ENCODE measurements at regions not wholly inside any gene's neighbourhood (a gene's known extent, or its start where the extent isn't known, plus 50 kb on each side); places are given as distances from the start of the nearest gene placed in this dataset.

- Mint-ChIP-seq H3K4me1 (ENCODE audit: low read depth, unreplicated experiment) (no peaks in the 10 kb centered on the region), H3K27me3 (ENCODE audit: unreplicated experiment) (peaks cover 4% of the 10 kb centered on the region), H3K27ac (ENCODE audit: unreplicated experiment) (no peak overlapping the region), H3K36me3 (ENCODE audit: unreplicated experiment) (no peaks in the 10 kb centered on the region), H3K4me3 (ENCODE audit: unreplicated experiment) (no peak overlapping the region), H3K9me3 (ENCODE audit: unreplicated experiment) (no peaks in the 10 kb centered on the region)
- no peak for DNase-seq
- TF ChIP-seq CTCF (IDR thresholded peaks at IDR 0.05; ENCODE audit: partially characterized antibody, unreplicated experiment) = no peak
Measured at GRCh38 chr22:22130953-22131608, 113.5 kb upstream of the VPREB1 start.

GRCh38 chr22:22129387-22129786 is 115.2 kb upstream of the VPREB1 start:
- no peak overlapping the region for H3K27ac Mint-ChIP-seq (ENCODE audit: unreplicated experiment)
- H3K9me3 Mint-ChIP-seq (ENCODE audit: unreplicated experiment) = no peaks in the 10 kb centered on the region
- TF ChIP-seq CTCF (IDR thresholded peaks at IDR 0.05; ENCODE audit: partially characterized antibody, unreplicated experiment) = no peak
- H3K4me3 Mint-ChIP-seq (ENCODE audit: unreplicated experiment) = no peak overlapping the region
- H3K4me1 Mint-ChIP-seq (ENCODE audit: low read depth, unreplicated experiment) = no peaks in the 10 kb centered on the region
- DNase-seq = no peak
- H3K27me3 Mint-ChIP-seq (ENCODE audit: unreplicated experiment) = peaks cover 4% of the 10 kb centered on the region
- H3K36me3 Mint-ChIP-seq (ENCODE audit: unreplicated experiment) = no peaks in the 10 kb centered on the region

- no peak overlapping the region for H3K4me3 Mint-ChIP-seq (ENCODE audit: unreplicated experiment)
- no peak for TF ChIP-seq CTCF (IDR thresholded peaks at IDR 0.05; ENCODE audit: partially characterized antibody, unreplicated experiment)
- no peaks in the 10 kb centered on the region for H3K9me3 Mint-ChIP-seq (ENCODE audit: unreplicated experiment)
- no peak for DNase-seq
- no peaks in the 10 kb centered on the region for H3K36me3 Mint-ChIP-seq (ENCODE audit: unreplicated experiment)
- peaks cover 4% of the 10 kb centered on the region for H3K27me3 Mint-ChIP-seq (ENCODE audit: unreplicated experiment)
- H3K4me1 Mint-ChIP-seq (ENCODE audit: low read depth, unreplicated experiment) = no peaks in the 10 kb centered on the region
- H3K27ac Mint-ChIP-seq (ENCODE audit: unreplicated experiment) = no peak overlapping the region
Measured at GRCh38 chr22:22128440-22128839, 116.1 kb upstream of the VPREB1 start.

- no peak for DNase-seq
- H3K27ac Mint-ChIP-seq (ENCODE audit: unreplicated experiment) = no peak overlapping the region
- no peak overlapping the region for H3K4me3 Mint-ChIP-seq (ENCODE audit: unreplicated experiment)
- no peaks in the 10 kb centered on the region for H3K9me3 Mint-ChIP-seq (ENCODE audit: unreplicated experiment)
- H3K36me3 Mint-ChIP-seq (ENCODE audit: unreplicated experiment) = no peaks in the 10 kb centered on the region
- peaks cover 9% of the 10 kb centered on the region for H3K27me3 Mint-ChIP-seq (ENCODE audit: unreplicated experiment)
- TF ChIP-seq CTCF (IDR thresholded peaks at IDR 0.05; ENCODE audit: partially characterized antibody, unreplicated experiment) = no peak
- no peaks in the 10 kb centered on the region for H3K4me1 Mint-ChIP-seq (ENCODE audit: low read depth, unreplicated experiment)
Measured at GRCh38 chr22:22127100-22127499, 117.5 kb upstream of the VPREB1 start.

- Mint-ChIP-seq H3K9me3 (ENCODE audit: unreplicated experiment) (no peaks in the 10 kb centered on the region), H3K36me3 (ENCODE audit: unreplicated experiment) (no peaks in the 10 kb centered on the region), H3K27me3 (ENCODE audit: unreplicated experiment) (peaks cover 6% of the 10 kb centered on the region), H3K4me3 (ENCODE audit: unreplicated experiment) (no peak overlapping the region), H3K27ac (ENCODE audit: unreplicated experiment) (no peak overlapping the region), H3K4me1 (ENCODE audit: low read depth, unreplicated experiment) (no peaks in the 10 kb centered on the region)
- DNase-seq = no peak
- TF ChIP-seq CTCF (IDR thresholded peaks at IDR 0.05; ENCODE audit: partially characterized antibody, unreplicated experiment) = no peak
Measured at GRCh38 chr22:22125579-22126468, 118.8 kb upstream of the VPREB1 start.

All from glutamatergic neuron (in vitro differentiated cells).